Renal pelvis (tissue), 1 donor: ENCODE measurements at regions not wholly inside any gene's neighbourhood (a gene's known extent, or its start where the extent isn't known, plus 50 kb on each side); places are given as distances from the start of the nearest gene placed in this dataset.

ENCODE experiments used
- DNase-seq: peaks from one replicate; pipeline ENCODE4 v3.0.0-alpha.2; 2013

DNA sequence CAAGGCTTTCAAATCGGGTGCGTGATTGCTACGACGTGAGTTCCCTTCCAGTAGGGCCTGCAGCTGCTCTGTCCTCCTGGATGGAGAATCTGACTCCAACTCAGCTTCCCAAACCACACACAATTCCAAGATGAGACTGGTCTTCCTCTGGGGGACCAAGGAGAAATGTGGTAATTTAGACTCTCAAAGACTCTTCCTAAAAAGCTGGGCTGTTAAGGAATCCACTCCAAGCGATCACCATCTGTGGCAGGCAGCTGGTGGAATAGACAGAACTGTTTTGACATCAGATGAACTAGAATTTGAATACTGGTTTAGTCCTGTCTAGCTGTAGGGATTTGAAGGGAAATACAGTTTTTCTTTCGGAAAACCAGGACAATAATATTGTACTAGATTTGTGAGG, 130.7 kb upstream of the KLF4 start:
- no peak for DNase-seq

DNA sequence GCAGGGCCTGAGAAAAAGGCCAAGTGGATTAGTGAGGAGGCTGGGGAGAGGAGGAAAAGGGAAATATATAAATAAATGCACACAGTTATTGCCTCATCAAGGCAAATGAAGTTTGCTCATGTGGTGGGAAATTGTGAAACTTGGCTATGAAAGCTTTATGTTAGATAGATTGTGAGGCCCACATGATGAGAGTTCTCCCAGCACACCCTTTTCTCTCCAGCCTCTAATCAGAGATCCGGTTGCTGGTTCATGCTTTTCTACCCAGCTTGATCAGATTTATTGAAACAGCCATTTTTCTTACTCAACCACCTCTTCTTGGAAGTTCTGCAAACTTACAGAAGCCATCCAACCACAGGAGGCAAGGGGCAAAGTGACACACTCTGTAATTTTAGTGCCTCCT, 125.8 kb upstream of the KLF4 start:
- DNase-seq = no peak

DNA sequence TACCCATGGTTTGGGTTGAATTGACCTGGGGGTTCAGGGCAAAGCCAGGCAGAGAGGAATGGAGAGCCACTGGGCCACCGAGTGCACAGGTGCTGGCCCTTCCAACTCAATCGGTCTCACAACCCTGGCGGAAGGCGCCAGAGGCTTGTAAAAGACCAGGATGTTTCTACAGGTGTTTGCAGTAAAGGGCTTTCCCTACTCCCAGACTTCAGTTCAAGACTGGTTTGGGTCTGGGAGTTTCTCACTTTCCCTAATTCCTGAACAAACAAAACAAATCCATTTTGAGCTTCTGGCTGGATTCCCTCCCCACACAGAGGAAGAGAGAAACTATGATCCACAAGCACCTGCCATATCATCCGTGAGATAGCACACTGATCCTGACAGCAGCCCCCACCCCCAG, 125.2 kb upstream of the KLF4 start:
- no peak for DNase-seq

- DNase-seq = no peak
These were observed 123.8 kb upstream of the KLF4 start for GRCh38 chr9:107613321-107613720.

GRCh38 chr9:107612136-107612535, 122.6 kb upstream of the KLF4 start:
- DNase-seq = no peak

- no peak for DNase-seq
These were observed 120.0 kb upstream of the KLF4 start for GRCh38 chr9:107609547-107609946.

DNA sequence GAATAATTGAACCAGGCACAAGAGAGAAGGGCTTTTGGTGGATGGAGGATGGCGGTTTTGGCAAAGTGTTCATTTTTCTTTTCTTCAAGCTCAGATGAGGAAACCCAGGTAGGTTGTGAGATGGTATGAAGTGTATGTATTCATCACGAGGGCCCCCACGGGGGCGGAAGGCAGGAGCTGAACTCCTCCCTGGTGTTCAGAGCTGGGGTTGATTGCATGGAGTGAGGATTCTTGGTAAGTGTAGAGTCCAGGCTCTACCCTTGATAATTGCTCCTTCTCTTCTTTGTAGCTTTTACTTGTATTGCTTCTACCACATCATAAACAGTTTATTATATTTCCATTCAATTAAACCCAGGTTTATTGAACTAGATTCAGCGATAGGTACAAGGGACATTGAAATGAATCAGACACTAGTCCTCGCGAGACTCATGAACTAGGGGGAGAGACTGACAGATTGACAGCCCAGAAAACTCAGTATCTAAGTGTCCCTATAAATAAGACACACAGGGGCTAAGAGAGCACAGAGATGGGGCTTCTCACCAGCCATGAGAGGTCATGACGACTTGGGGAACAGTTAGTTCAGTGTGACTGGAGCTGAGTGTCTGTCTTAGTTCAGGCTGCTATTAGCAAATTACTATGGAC, 116.7 kb upstream of the KLF4 start:
- no peak for DNase-seq

DNA sequence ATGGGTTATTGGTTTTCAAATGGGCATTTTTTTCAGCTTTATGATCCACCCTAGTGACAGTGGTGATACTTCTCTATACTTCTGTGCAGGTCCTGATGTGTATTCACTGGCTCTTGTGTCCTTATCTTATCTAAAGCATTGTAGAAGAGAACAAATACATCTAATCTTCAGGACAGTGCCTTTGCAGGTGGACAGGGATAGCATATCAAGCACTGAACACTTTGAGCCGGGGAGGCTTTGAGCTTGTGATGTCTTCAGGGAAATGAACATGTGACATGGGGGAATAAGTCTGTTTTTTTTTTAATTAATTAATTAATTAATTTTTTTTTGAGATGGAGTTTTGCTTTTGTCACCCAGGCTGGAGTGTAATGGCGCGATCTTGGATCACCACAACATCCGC, 115.5 kb upstream of the KLF4 start:
- DNase-seq = no peak

- no peak for DNase-seq
These were observed 113.7 kb upstream of the KLF4 start for GRCh38 chr9:107603281-107603680.

- DNase-seq = no peak
These were observed 110.5 kb upstream of the KLF4 start for GRCh38 chr9:107600060-107600573.

DNA sequence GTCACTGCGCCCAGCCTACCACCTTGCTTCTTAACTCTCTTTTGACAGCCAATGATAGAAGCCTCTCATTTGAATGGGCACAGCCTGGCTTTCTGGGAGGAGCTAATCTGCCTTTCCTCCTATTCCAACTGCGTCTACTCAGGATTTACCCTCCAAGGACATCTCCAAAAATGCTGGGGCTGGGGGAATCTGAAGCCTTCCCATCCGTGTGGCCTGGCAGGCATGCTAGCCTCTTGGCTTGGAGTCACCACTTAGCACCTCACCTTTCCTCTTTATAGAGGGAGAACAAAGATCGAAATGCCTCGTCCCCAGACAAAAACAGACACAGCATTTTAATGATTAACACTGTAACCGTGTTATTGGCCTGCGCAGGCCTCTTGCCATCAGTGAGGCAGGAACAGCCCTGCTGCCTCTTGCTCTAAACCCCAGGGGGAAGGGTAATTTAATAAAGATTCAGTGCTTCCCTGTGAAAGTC, 108.2 kb upstream of the KLF4 start:
- DNase-seq = no peak

GRCh38 chr9:107594908-107595530, 105.5 kb upstream of the KLF4 start:
- no peak for DNase-seq

DNA sequence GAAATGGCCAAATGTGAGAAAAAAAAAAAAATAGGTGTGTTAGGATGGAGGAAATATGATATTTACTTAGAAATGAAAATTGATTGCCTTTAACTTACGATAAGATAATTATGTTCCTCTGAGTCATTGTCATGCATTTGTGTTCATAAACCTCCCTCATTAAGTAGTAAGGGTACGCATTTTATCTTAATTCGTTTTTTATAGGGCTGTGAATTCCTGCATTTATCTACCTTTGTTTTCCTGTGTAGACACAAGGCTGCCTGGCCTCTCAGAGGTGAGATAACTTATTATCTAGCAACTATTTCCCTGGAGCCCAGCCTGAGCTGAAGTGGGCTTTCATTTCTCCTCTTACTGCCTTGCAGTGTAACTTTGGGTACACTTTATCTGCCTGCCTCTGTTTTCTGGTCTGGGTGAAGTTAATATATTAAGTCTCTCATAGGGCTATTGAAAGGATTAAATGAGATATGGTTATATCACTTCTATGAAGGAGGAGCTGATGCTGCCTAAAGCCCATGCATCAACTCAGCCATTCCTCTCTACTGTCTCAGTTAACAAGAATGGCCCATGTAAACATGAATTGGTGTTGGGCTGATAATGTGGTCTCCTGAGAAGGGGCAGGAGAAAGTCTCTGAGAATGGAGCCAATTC, 103.8 kb upstream of the KLF4 start:
- DNase-seq = no peak

- no peak for DNase-seq
These were observed 102.9 kb upstream of the KLF4 start for GRCh38 chr9:107592424-107592823.

- no peak for DNase-seq
These were observed 102.2 kb upstream of the KLF4 start for GRCh38 chr9:107591781-107592180.

GRCh38 chr9:107588393-107588792, 98.8 kb upstream of the KLF4 start:
- no peak for DNase-seq

DNA sequence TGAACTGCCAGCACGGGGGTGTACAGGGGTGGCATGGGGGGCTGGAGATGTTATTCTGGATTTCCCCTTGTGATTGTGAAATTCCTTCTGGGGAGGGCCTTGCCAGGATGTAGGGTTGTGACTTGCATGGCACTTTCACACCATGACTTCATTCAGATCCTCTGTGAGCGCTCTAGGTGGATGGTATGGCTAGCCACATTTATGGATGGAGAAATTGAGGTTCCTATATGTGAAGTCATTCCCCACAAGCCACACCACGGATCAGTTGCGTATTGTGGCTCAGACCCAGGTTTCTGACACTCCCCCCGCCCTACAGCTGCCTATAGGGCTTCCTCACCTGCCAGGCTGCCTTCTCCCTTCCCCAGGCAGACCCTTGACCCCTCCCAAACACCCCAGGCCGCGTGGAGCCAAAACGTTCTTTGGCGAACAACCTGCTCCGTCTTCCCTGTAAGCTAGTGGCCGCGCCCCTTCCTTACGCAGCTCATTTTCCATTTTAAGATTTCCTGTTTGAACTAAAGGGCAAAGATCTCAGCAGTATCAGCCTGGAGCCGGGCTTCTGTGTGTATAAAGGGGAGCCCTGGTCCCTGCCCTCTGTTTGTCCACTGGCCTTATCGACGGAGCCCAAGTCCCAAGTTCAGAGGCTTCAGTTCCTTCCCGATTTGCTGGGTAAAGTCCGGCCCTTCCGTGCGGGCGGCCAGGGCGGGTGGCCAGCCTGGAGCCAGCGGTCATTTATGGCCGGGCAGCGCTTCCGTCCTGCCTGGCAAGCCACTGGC, 97.8 kb upstream of the KLF4 start:
- no peak for DNase-seq

- no peak for DNase-seq
These were observed 96.9 kb upstream of the KLF4 start for GRCh38 chr9:107586493-107586892.

DNA sequence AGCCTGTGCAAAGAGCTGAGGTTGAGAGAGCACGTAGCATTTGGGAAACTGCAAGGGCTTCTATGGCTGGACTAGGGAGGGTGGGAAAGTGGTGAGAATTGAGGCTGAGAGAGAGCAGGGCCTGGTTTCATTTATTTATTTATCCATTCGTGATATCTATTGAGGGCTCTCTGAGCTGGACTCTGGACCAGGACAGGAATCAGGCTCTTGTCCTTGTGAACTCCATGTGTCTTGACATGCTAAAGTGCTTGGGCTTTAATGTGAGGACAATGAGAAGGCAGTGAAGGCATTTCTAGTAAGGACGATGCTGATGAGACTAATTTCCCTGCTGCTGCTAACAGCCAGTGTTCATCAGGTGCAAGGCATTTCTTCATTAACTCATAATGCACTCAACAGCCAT, 95.9 kb upstream of the KLF4 start:
- no peak for DNase-seq

GRCh38 chr9:107584944-107585343, 95.4 kb upstream of the KLF4 start:
- no peak for DNase-seq

DNA sequence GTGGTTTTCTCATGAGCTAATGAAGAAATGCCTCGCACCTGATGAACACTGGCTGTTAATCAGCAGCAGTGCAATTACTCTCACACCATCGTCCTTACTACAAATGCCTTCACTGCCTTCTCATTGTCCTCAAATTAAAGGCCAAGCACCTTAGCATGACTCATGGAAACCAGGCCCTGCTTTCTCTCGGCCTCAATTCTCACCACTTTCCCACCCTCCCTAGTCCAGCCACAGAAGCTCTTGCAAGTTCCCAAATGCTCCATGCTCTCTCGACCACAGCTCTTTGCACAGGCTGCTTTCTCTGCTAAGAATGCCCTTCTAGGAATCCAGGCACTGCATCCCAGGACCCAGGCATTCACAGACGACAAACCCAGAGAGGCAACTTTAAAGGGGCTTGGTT, 94.6 kb upstream of the KLF4 start:
- DNase-seq = no peak

- DNase-seq = no peak
These were observed 87.7 kb upstream of the KLF4 start for GRCh38 chr9:107577140-107577776.
